ENCODE measurements at regions not wholly inside any gene's neighbourhood (a gene's known extent, or its start where the extent isn't known, plus 50 kb on each side); places are given as distances from the start of the nearest gene placed in this dataset.
"Not testable (repeated sequence)": the region's sequence is repeated elsewhere in the genome, so short reads cannot be mapped to it uniquely, and the experiment has no call there.

- Histone ChIP-seq H3K9me3 (ENCODE audit: control insufficient read depth, low read depth, low read length) (no peaks in the 10 kb centered on the region), H3K4me1 (ENCODE audit: control insufficient read depth, insufficient read depth, low read length) (no peaks in the 10 kb centered on the region), H3K36me3 (ENCODE audit: control insufficient read depth, insufficient read depth, low read length) (no peaks in the 10 kb centered on the region), H3K4me3 (ENCODE audit: low read length) (no peak overlapping the region), H3K27me3 (ENCODE audit: control insufficient read depth, insufficient read depth, low read length) (no peaks in the 10 kb centered on the region), H3K27ac (ENCODE audit: low read length) (no peak overlapping the region)
- WGBS (ENCODE audit: insufficient coverage, low lambda C conversion rate) = 0% methylated on average over 1 of the region's 2 CpGs
- no peak for DNase-seq
These were observed 364.4 kb upstream of the CYRIA start for GRCh38 chr2:17030047-17030446.

GRCh38 chr2:17012297-17012696 is 346.7 kb upstream of the CYRIA start:
- Histone ChIP-seq H3K36me3 (ENCODE audit: control insufficient read depth, insufficient read depth, low read length) (no peaks in the 10 kb centered on the region), H3K4me3 (ENCODE audit: low read length) (no peak overlapping the region), H3K27me3 (ENCODE audit: control insufficient read depth, insufficient read depth, low read length) (no peaks in the 10 kb centered on the region), H3K27ac (ENCODE audit: low read length) (no peak overlapping the region), H3K4me1 (ENCODE audit: control insufficient read depth, insufficient read depth, low read length) (no peaks in the 10 kb centered on the region), H3K9me3 (ENCODE audit: control insufficient read depth, low read depth, low read length) (no peaks in the 10 kb centered on the region)
- no CpG with 5 or more reads among the region's 3 CpGs for WGBS (ENCODE audit: insufficient coverage, low lambda C conversion rate)
- no peak for DNase-seq

DNA sequence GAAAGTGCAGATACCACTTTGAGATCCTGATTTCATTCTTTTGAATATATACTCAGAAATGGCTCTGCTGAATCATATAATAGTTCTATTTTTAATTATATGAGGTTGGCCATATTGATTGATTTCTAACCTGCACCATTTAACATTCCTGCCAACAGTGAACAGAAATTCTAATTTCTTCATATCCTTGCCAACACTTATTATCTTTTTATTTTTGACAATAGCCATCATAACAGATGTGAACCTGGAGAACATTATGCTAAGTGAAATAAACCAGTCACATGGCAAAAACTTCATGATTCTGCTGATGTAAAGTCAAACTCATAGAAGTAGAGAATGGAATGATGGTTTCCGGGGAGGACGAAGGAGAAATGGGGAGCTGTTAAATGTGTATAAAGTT is 344.5 kb upstream of the CYRIA start:
- Histone ChIP-seq H3K9me3 (ENCODE audit: control insufficient read depth, low read depth, low read length) (no peaks in the 10 kb centered on the region), H3K4me3 (ENCODE audit: low read length) (no peak overlapping the region), H3K36me3 (ENCODE audit: control insufficient read depth, insufficient read depth, low read length) (no peaks in the 10 kb centered on the region), H3K27ac (ENCODE audit: low read length) (no peak overlapping the region), H3K27me3 (ENCODE audit: control insufficient read depth, insufficient read depth, low read length) (no peaks in the 10 kb centered on the region), H3K4me1 (ENCODE audit: control insufficient read depth, insufficient read depth, low read length) (no peaks in the 10 kb centered on the region)
- no CpG with 5 or more reads among the region's 2 CpGs for WGBS (ENCODE audit: insufficient coverage, low lambda C conversion rate)
- no peak for DNase-seq

- H3K4me1 ChIP-seq (ENCODE audit: control insufficient read depth, insufficient read depth, low read length) = no peaks in the 10 kb centered on the region
- no peak overlapping the region for H3K4me3 ChIP-seq (ENCODE audit: low read length)
- no peaks in the 10 kb centered on the region for H3K36me3 ChIP-seq (ENCODE audit: control insufficient read depth, insufficient read depth, low read length)
- no CpG with 5 or more reads among the region's 1 CpG for WGBS (ENCODE audit: insufficient coverage, low lambda C conversion rate)
- no peak overlapping the region for H3K27ac ChIP-seq (ENCODE audit: low read length)
- no peaks in the 10 kb centered on the region for H3K27me3 ChIP-seq (ENCODE audit: control insufficient read depth, insufficient read depth, low read length)
- DNase-seq = no peak
- no peaks in the 10 kb centered on the region for H3K9me3 ChIP-seq (ENCODE audit: control insufficient read depth, low read depth, low read length)
These were observed 334.5 kb upstream of the CYRIA start for GRCh38 chr2:17000184-17000482.

DNA sequence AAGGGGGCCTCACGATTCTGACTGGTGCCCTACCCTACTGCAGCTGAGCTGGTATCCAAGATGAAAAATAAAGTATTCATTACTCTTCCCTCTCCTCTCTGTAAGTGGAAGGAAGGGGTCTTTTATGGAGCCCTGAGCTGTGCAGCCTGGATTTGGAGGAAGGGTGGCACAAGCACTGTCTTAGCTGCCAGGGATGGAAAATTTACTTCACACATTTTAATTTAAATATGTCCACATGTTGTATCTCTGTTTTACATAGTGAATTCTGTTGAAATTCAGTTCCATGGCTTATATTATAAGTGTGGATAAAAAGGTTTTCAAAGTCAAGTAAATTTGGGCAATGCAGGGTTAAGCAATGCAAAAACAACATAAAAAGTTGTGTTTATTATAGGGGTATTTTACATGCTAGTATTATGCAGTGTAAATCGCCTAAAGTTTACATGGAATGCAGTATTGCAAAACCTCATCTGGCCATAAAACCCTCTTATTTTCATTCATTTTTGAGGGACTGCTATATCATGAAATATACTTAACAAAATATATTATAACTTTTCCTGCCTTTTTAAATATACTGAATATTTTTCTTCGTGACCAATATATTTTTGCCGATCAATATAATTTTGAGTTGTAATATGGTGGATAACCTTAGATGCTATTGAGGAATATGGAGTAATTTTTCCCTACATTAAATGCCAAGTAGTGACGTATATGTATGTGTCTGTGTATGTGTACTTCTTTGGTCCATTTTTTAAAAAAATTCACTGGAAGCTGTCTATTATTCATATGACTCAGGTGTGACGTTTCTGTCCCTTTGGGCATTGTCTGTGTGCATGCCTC is 333.9 kb upstream of the CYRIA start:
- Histone ChIP-seq H3K27me3 (ENCODE audit: control insufficient read depth, insufficient read depth, low read length) (no peaks in the 10 kb centered on the region), H3K4me3 (ENCODE audit: low read length) (no peak overlapping the region), H3K36me3 (ENCODE audit: control insufficient read depth, insufficient read depth, low read length) (no peaks in the 10 kb centered on the region), H3K9me3 (ENCODE audit: control insufficient read depth, low read depth, low read length) (no peaks in the 10 kb centered on the region), H3K4me1 (ENCODE audit: control insufficient read depth, insufficient read depth, low read length) (no peaks in the 10 kb centered on the region), H3K27ac (ENCODE audit: low read length) (no peak overlapping the region)
- 96% methylated on average over 2 of the region's 6 CpGs for WGBS (ENCODE audit: insufficient coverage, low lambda C conversion rate)
- no peak for DNase-seq

DNA sequence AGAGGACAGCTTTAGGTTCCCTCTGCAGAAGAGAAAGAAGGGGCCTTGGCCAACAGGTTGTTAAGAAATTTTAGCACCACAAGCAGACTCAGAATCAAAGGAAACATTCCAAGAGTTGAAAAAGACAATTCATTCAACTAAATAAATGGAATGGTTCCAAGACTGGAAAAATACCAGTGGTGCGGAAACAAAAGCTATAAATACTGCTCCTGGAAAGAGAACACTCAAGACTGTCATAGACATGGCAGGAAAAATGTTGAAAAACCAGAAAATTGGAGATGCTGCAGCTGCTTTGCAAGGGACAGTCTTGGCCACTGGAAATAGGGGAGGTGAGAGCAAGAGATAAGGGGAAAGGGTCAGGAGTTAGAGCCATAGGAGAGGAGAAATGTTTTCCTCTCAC is 312.7 kb upstream of the CYRIA start:
- H3K36me3 ChIP-seq (ENCODE audit: control insufficient read depth, insufficient read depth, low read length) = no peaks in the 10 kb centered on the region
- no peak for DNase-seq
- no peak overlapping the region for H3K4me3 ChIP-seq (ENCODE audit: low read length)
- no peaks in the 10 kb centered on the region for H3K4me1 ChIP-seq (ENCODE audit: control insufficient read depth, insufficient read depth, low read length)
- H3K27me3 ChIP-seq (ENCODE audit: control insufficient read depth, insufficient read depth, low read length) = no peaks in the 10 kb centered on the region
- no peak overlapping the region for H3K27ac ChIP-seq (ENCODE audit: low read length)
- no peaks in the 10 kb centered on the region for H3K9me3 ChIP-seq (ENCODE audit: control insufficient read depth, low read depth, low read length)
- 83% methylated on average over 1 of the region's 1 CpG for WGBS (ENCODE audit: insufficient coverage, low lambda C conversion rate)

GRCh38 chr2:16974688-16975087 is 309.1 kb upstream of the CYRIA start:
- DNase-seq = no peak

DNA sequence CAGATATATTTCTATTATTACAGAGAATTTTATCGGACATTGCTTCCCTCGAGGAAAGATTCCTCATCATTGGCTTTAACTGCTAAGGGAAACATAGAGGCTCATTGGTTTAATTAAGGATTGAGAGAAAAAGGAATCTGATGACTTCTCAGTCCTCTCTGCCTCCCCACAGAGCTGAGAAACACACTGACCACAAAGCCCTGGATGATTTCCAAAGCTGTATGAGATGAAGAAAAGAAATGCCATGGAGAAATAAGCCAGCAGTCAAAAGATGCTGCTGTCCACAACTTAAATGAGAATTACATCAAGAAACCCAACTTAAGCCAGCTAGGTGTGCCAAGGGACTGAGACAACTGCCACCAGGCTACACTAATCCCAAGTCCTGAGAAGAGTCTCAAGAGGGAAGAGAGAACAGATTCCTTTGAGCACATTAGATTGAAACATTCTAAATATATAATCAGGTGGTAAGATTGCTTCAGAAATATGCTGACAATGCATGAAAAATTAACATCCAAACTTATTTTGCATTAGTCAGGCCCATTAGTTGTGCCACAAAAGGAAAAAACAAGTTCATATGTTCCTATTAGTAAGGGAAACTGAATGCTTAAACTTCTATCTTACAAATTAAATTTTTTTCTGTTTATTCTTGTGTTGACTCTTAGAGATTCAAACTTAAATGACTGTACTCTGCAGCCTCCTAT is 308.1 kb upstream of the CYRIA start:
- WGBS (ENCODE audit: insufficient coverage, low lambda C conversion rate) = 100% methylated on average over 1 of the region's 2 CpGs
- Histone ChIP-seq H3K4me1 (ENCODE audit: control insufficient read depth, insufficient read depth, low read length) (no peaks in the 10 kb centered on the region), H3K9me3 (ENCODE audit: control insufficient read depth, low read depth, low read length) (no peaks in the 10 kb centered on the region), H3K27ac (ENCODE audit: low read length) (no peak overlapping the region), H3K36me3 (ENCODE audit: control insufficient read depth, insufficient read depth, low read length) (no peaks in the 10 kb centered on the region), H3K4me3 (ENCODE audit: low read length) (no peak overlapping the region), H3K27me3 (ENCODE audit: control insufficient read depth, insufficient read depth, low read length) (no peaks in the 10 kb centered on the region)
- DNase-seq = no peak

More at GRCh38 chr2:16974688-16975087, 309.1 kb upstream of the CYRIA start:
- no peaks in the 10 kb centered on the region for H3K27me3 ChIP-seq (ENCODE audit: control insufficient read depth, insufficient read depth, low read length)
- no peak overlapping the region for H3K27ac ChIP-seq (ENCODE audit: low read length)
- no peaks in the 10 kb centered on the region for H3K4me1 ChIP-seq (ENCODE audit: control insufficient read depth, insufficient read depth, low read length)
- no peak overlapping the region for H3K4me3 ChIP-seq (ENCODE audit: low read length)
- no peaks in the 10 kb centered on the region for H3K9me3 ChIP-seq (ENCODE audit: control insufficient read depth, low read depth, low read length)
- H3K36me3 ChIP-seq (ENCODE audit: control insufficient read depth, insufficient read depth, low read length) = no peaks in the 10 kb centered on the region

- DNase-seq = no peak
- Histone ChIP-seq H3K9me3 (ENCODE audit: control insufficient read depth, low read depth, low read length) (no peaks in the 10 kb centered on the region), H3K4me3 (ENCODE audit: low read length) (no peak overlapping the region), H3K4me1 (ENCODE audit: control insufficient read depth, insufficient read depth, low read length) (no peaks in the 10 kb centered on the region), H3K27me3 (ENCODE audit: control insufficient read depth, insufficient read depth, low read length) (no peaks in the 10 kb centered on the region), H3K36me3 (ENCODE audit: control insufficient read depth, insufficient read depth, low read length) (no peaks in the 10 kb centered on the region), H3K27ac (ENCODE audit: low read length) (no peak overlapping the region)
- WGBS (ENCODE audit: insufficient coverage, low lambda C conversion rate) = 80% methylated on average over 1 of the region's 1 CpG
These were observed 306.6 kb upstream of the CYRIA start for GRCh38 chr2:16972276-16972675.

DNA sequence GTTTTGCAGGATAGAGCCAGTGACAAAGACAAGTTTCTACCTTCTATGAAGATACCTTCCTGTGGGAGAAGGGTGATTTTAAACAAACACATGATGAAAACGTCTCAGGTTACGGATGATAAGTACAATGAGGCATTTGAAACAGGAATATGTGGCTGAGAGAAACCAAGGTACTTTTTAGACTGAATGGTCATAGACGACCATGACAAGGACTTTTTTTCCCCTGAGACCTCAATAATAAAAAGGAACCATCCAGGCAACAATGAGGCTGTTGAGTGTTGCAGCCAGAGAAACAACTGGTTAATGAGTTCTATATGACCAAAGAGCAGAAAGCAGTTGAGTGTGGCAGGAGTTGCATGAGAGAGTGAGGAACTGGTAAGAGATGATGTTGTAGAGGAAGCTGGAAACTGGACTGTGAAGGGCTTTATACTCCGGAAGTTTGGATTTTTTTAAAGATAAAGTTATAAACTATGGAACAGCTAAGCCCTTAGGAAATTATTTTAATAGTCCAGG is 306.1 kb upstream of the CYRIA start:
- Histone ChIP-seq H3K27me3 (ENCODE audit: control insufficient read depth, insufficient read depth, low read length) (no peaks in the 10 kb centered on the region), H3K9me3 (ENCODE audit: control insufficient read depth, low read depth, low read length) (no peaks in the 10 kb centered on the region), H3K4me3 (ENCODE audit: low read length) (no peak overlapping the region), H3K36me3 (ENCODE audit: control insufficient read depth, insufficient read depth, low read length) (no peaks in the 10 kb centered on the region), H3K27ac (ENCODE audit: low read length) (no peak overlapping the region), H3K4me1 (ENCODE audit: control insufficient read depth, insufficient read depth, low read length) (no peaks in the 10 kb centered on the region)
- 100% methylated on average over 1 of the region's 4 CpGs for WGBS (ENCODE audit: insufficient coverage, low lambda C conversion rate)
- DNase-seq = no peak

GRCh38 chr2:16970948-16971347 is 305.3 kb upstream of the CYRIA start:
- not testable (repeated sequence) for H3K27ac ChIP-seq (ENCODE audit: low read length); DNase-seq; H3K4me1 ChIP-seq (ENCODE audit: control insufficient read depth, insufficient read depth, low read length); H3K27me3 ChIP-seq (ENCODE audit: control insufficient read depth, insufficient read depth, low read length); H3K4me3 ChIP-seq (ENCODE audit: low read length); H3K9me3 ChIP-seq (ENCODE audit: control insufficient read depth, low read depth, low read length); H3K36me3 ChIP-seq (ENCODE audit: control insufficient read depth, insufficient read depth, low read length)
- no CpG with 5 or more reads among the region's 3 CpGs for WGBS (ENCODE audit: insufficient coverage, low lambda C conversion rate)

All from large intestine (tissue), 3 donors.